Lower leg skin (tissue), 3 donors: ENCODE measurements at regions not wholly inside any gene's neighbourhood (a gene's known extent, or its start where the extent isn't known, plus 50 kb on each side); places are given as distances from the start of the nearest gene placed in this dataset.

Experiments used
- CTCF ChIP-seq, 3 donors: fragments of 450-650 bp; IDR thresholded peaks; one replicate each; pipeline ENCODE4 v1.5.1; 2016; ENCODE audit warnings: antibody characterized with exemption in 3 of 3, mild to moderate bottlenecking in 3 of 3, moderate library complexity in 2 of 3
- POLR2A ChIP-seq, 2 donors: fragments of 450-650 bp; IDR thresholded peaks; one replicate each; pipeline ENCODE4 v1.6.1; 2016 to 2017; ENCODE audit warnings: antibody characterized with exemption in 2 of 2, mild to moderate bottlenecking in 1 of 2, moderate library complexity in 1 of 2

GRCh38 chr15:95558131-95558530 lies 772.4 kb upstream of the NR2F2 start:
- no peak for TF ChIP-seq CTCF (IDR thresholded peaks at IDR 0.05)
- TF ChIP-seq POLR2A (IDR thresholded peaks at IDR 0.05), result no peak
